Sigmoid colon (tissue), 6 donors: ENCODE measurements at regions not wholly inside any gene's neighbourhood (a gene's known extent, or its start where the extent isn't known, plus 50 kb on each side); places are given as distances from the start of the nearest gene placed in this dataset.

Experiments
- DNase-seq: peaks from one replicate; pipeline ENCODE4 v3.0.0-alpha.2; 2019
- H3K27ac ChIP-seq, 4 donors: fragments of 200-600 bp; sonication (generic); one replicate each; pipeline ENCODE4 v1.5.1; 2016 to 2019; ENCODE audit warnings: mild to moderate bottlenecking in 1 of 4
- H3K27me3 ChIP-seq, 3 donors: fragments of 200-600 bp; sonication (generic); one replicate each; pipeline ENCODE4 v1.5.1; 2019; ENCODE audit warnings: mild to moderate bottlenecking in 1 of 3
- H3K36me3 ChIP-seq, 4 donors: fragments of 200-600 bp; sonication (generic); one replicate each; pipeline ENCODE4 v1.5.1; 2016 to 2019
- H3K4me1 ChIP-seq, 4 donors: fragments of 200-600 bp; sonication (generic); one replicate each; pipeline ENCODE4 v1.5.1; 2017 to 2019
- H3K4me3 ChIP-seq, 4 donors: fragments of 200-600 bp; sonication (generic); one replicate each; pipeline ENCODE4 v1.5.1; 2017 to 2019; ENCODE audit warnings: mild to moderate bottlenecking in 2 of 4, moderate library complexity in 1 of 4
- H3K9me3 ChIP-seq, 4 donors: fragments of 200-600 bp in 3 of 4; sonication (generic) in 3 of 4; one replicate each; pipeline versions ENCODE4 v1.5.1 to v1.6.1; 2013 to 2019
- EP300 ChIP-seq, 4 donors: sonication (generic); formaldehyde crosslinking; IDR thresholded peaks; one replicate each; pipeline ENCODE4 v1.6.1; 2017; ENCODE audit warnings: antibody characterized with exemption in 4 of 4
- POLR2A ChIP-seq, 2 donors: fragments of 450-650 bp; IDR thresholded peaks; one replicate each; pipeline ENCODE4 v1.6.1; 2016; ENCODE audit warnings: antibody characterized with exemption in 2 of 2, mild to moderate bottlenecking in 2 of 2, moderate library complexity in 2 of 2
- POLR2AphosphoS5 ChIP-seq, 4 donors: sonication (generic); formaldehyde crosslinking; IDR thresholded peaks; one replicate each; pipeline ENCODE4 v1.6.1; 2017; ENCODE audit warnings: antibody characterized with exemption in 4 of 4
- WGBS, 2 donors: extraction: QIAGEN DNeasy Blood & Tissue Kit; methylation state at CpG; one replicate each; pipeline ENCODE4 v1.1.7; 2013; 5-methylcytosine and 5-hydroxymethylcytosine counted together
- intact Hi-C: fragments of 100-400 bp; cut with DNase I; formaldehyde crosslinking; loops from one replicate; pipeline ENCODE4 v1.15.1; 2023
- TF ChIP-seq, protein P1 (sequence below), 4 experiments: fragments of 450-650 bp in 3 of 4; fragments of 200-600 bp in 1 of 4; IDR thresholded peaks; one replicate each; pipeline ENCODE4 v1.5.1; 2016 to 2019; ENCODE audit warnings: antibody characterized with exemption in 4 of 4, mild to moderate bottlenecking in 3 of 4, moderate library complexity in 2 of 4
- donor health status: healthy with polysubstance abuse.
- donor health status: healthy.

DNA sequence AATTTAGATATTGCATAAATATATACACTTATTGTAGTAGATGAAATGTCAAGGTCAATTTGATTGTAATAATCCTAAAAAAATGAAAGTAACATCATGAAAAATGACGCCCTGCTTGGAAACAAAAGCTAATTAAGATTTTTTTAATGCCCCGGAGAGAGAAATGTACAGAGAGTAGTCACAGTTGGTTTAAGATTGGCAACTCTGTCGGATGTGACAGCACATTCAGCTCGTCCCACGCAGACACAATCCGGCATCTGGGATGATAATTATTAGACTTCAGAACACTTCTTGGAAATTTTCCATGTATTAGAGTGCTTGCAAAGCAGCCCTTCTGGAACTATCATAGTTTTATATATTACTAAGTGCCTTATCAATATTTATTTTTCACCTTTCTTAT is 478.0 kb downstream of the PDHA2 start:
- Histone ChIP-seq H3K9me3 (no peaks in the 10 kb centered on the region), H3K4me1 (no peaks in the 10 kb centered on the region), H3K4me3 (no peak overlapping the region), H3K27ac (no peak overlapping the region), H3K27me3 (no peaks in the 10 kb centered on the region), H3K36me3 (no peaks in the 10 kb centered on the region)
- TF ChIP-seq POLR2AphosphoS5 (IDR thresholded peaks at IDR 0.05) (no peak), EP300 (IDR thresholded peaks at IDR 0.05) (no peak), POLR2A (IDR thresholded peaks at IDR 0.05) (no peak)
- TF ChIP-seq, protein P1, sequence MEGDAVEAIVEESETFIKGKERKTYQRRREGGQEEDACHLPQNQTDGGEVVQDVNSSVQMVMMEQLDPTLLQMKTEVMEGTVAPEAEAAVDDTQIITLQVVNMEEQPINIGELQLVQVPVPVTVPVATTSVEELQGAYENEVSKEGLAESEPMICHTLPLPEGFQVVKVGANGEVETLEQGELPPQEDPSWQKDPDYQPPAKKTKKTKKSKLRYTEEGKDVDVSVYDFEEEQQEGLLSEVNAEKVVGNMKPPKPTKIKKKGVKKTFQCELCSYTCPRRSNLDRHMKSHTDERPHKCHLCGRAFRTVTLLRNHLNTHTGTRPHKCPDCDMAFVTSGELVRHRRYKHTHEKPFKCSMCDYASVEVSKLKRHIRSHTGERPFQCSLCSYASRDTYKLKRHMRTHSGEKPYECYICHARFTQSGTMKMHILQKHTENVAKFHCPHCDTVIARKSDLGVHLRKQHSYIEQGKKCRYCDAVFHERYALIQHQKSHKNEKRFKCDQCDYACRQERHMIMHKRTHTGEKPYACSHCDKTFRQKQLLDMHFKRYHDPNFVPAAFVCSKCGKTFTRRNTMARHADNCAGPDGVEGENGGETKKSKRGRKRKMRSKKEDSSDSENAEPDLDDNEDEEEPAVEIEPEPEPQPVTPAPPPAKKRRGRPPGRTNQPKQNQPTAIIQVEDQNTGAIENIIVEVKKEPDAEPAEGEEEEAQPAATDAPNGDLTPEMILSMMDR (IDR thresholded peaks at IDR 0.05): no peak
- 91 to 94% methylated on average over 6 of the region's 6 CpGs for WGBS, 2 donors
- no peak for DNase-seq
- intact Hi-C loops: no loop called here

DNA sequence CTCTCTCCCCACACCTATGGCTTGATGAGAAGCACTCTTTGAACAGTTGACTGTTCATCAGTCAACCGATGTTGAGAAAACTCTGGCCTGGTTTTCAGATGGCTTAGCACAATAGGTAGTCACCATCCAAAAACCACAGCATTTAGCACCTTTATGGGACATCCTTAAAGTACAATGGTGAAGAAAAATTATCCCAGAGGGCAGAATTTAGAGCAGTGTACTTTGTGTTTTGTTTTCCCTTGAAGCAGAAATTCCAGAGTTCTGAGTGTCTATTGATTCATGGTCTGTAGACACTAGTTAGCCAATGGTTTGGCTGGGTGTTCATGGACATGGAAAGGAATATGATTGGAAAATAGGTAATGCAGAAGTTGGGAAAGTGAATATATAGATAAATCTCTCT is 487.0 kb downstream of the PDHA2 start:
- no peak overlapping the region for H3K27ac ChIP-seq
- 88 to 94% methylated on average over 1 of the region's 1 CpG for WGBS, 2 donors
- H3K27me3 ChIP-seq: no peaks in the 10 kb centered on the region
- intact Hi-C loops: no loop called here
- H3K4me3 ChIP-seq: no peak overlapping the region
- no peaks in the 10 kb centered on the region for H3K9me3 ChIP-seq
- TF ChIP-seq, protein P1 (IDR thresholded peaks at IDR 0.05): no peak
- TF ChIP-seq EP300 (IDR thresholded peaks at IDR 0.05): no peak
- no peak for TF ChIP-seq POLR2A (IDR thresholded peaks at IDR 0.05)
- no peaks in the 10 kb centered on the region for H3K4me1 ChIP-seq
- no peak for DNase-seq
- H3K36me3 ChIP-seq: no peaks in the 10 kb centered on the region

DNA sequence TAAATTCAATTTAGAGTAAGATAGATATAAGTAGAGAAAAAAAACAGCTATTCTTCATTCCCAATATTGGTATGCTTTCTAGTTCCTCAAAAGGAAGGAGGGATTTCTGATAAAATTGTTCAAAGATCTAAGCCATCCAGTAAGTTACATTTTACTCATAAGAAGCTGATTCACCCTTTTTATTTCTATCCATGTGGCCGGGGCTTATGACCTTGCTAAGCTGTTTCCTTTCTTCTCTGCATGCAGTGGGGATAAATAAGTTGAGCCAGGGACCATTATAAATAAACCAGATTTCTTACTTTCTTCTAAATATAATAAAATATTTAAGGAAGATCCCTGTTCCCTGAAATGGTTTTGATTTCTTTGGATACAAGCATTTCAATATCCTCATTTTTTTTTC is 502.3 kb downstream of the PDHA2 start:
- Histone ChIP-seq H3K4me3 (no peak overlapping the region), H3K27me3 (no peaks in the 10 kb centered on the region), H3K36me3 (no peaks in the 10 kb centered on the region), H3K9me3 (no peaks in the 10 kb centered on the region), H3K27ac (no peak overlapping the region), H3K4me1 (no peaks in the 10 kb centered on the region)
- WGBS, 2 donors: 62 to 67% methylated on average over 1 of the region's 1 CpG
- DNase-seq: no peak
- TF ChIP-seq POLR2A (IDR thresholded peaks at IDR 0.05): no peak
- TF ChIP-seq, protein P1 (IDR thresholded peaks at IDR 0.05): no peak
- TF ChIP-seq POLR2AphosphoS5 (IDR thresholded peaks at IDR 0.05): no peak
- TF ChIP-seq EP300 (IDR thresholded peaks at IDR 0.05): no peak
- intact Hi-C loops: no loop called here

DNA sequence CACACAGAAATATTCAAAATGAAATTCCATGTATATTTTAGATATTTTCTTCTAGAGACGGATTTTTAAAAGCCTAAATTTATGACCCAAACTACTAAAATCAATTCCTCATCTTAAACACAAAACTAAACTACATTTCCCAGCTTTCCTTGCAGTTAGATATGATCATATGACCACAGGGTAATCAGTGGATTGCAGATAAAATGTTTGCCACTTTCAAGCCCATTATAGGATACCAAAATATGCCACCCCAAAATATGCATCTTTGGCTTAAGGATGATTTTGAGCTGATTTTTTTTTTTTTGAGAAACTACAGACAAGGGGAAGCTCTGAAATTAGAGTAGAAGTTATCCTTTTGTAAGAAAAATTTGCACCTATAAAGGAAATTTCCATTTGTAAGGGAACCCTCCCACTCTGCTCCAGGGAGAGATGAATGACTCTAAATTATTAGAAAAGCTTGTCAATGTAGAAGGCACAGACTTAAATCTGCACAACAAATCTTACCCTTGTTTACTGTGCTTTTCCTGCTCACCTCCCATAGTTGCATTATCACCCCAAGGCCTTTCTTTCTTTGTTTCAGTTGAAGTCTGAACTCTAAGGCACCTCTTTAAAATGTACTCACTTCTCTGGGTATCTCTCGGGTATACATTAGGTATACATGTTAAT is 503.0 kb downstream of the PDHA2 start:
- Histone ChIP-seq H3K4me1 (no peaks in the 10 kb centered on the region), H3K27me3 (no peaks in the 10 kb centered on the region), H3K4me3 (no peak overlapping the region), H3K36me3 (no peaks in the 10 kb centered on the region), H3K9me3 (no peaks in the 10 kb centered on the region), H3K27ac (no peak overlapping the region)
- WGBS, 2 donors: 69 to 83% methylated on average over 2 of the region's 2 CpGs
- DNase-seq: no peak
- no peak for TF ChIP-seq POLR2AphosphoS5 (IDR thresholded peaks at IDR 0.05)
- TF ChIP-seq POLR2A (IDR thresholded peaks at IDR 0.05): no peak
- TF ChIP-seq, protein P1 (IDR thresholded peaks at IDR 0.05): no peak
- TF ChIP-seq EP300 (IDR thresholded peaks at IDR 0.05): no peak
- intact Hi-C loops: no loop called here

DNA sequence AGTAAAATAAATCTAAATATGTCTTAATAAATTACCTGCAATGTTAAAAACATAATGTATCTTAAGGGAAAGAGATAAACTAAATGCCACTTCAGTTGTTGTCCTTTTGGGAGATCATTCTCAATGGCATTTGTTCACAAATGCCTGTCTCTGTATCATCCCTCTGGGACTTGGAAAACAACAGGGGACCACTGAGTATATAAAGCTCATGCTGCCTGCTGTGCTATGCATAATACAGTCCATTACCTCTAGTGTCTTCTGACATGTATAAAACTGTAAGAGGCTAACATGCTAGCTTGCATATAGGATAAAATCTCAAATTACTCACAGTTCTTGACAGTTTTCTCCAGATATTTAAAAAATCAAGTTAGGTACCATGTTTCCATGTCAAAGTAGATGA is 503.9 kb downstream of the PDHA2 start:
- no peak overlapping the region for H3K27ac ChIP-seq
- no peak overlapping the region for H3K4me3 ChIP-seq
- DNase-seq: no peak
- H3K27me3 ChIP-seq: no peaks in the 10 kb centered on the region
- TF ChIP-seq POLR2AphosphoS5 (IDR thresholded peaks at IDR 0.05) (no peak), EP300 (IDR thresholded peaks at IDR 0.05) (no peak), POLR2A (IDR thresholded peaks at IDR 0.05) (no peak)
- TF ChIP-seq, protein P1 (IDR thresholded peaks at IDR 0.05): no peak
- H3K9me3 ChIP-seq: no peaks in the 10 kb centered on the region
- H3K4me1 ChIP-seq: no peaks in the 10 kb centered on the region
- intact Hi-C loops: no loop called here
- H3K36me3 ChIP-seq: no peaks in the 10 kb centered on the region
